IMR-90 (cell line): ENCODE measurements at regions not wholly inside any gene's neighbourhood (a gene's known extent, or its start where the extent isn't known, plus 50 kb on each side); places are given as distances from the start of the nearest gene placed in this dataset.

Experiments used
- BHLHE40 ChIP-seq: fragments of 150-350 bp; IDR thresholded peaks from 2 replicates; pipeline ENCODE4 v1.6.1; 2016; ENCODE audit warnings: mild to moderate bottlenecking, low read depth, low read length
- CHD1 ChIP-seq: IDR thresholded peaks from 2 replicates; pipeline ENCODE4 v1.6.1; 2012; ENCODE audit warnings: low read depth, low read length, improper control_type of control experiment
- FOS ChIP-seq: fragments of 150-350 bp; IDR thresholded peaks from 2 replicates; pipeline ENCODE4 v1.6.1; 2016; ENCODE audit warnings: low read depth, low read length
- MAFK ChIP-seq: IDR thresholded peaks from 2 replicates; pipeline ENCODE4 v1.6.1; 2012; ENCODE audit warnings: low read depth, low read length, improper control_type of control experiment
- MAZ ChIP-seq: IDR thresholded peaks from 2 replicates; pipeline ENCODE4 v1.6.1; 2012; ENCODE audit warnings: low read depth, mild to moderate bottlenecking, low read length, improper control_type of control experiment, moderate library complexity, borderline replicate concordance
- MXI1 ChIP-seq: IDR thresholded peaks from 2 replicates; pipeline ENCODE4 v1.6.1; 2012; ENCODE audit warnings: low read depth, mild to moderate bottlenecking, low read length, moderate library complexity, borderline replicate concordance
- POLR2A ChIP-seq: IDR thresholded peaks from 2 replicates; pipeline ENCODE4 v1.6.1; 2012; ENCODE audit warnings: mild to moderate bottlenecking, low read depth, low read length
- RAD21 ChIP-seq: IDR thresholded peaks from 2 replicates; pipeline ENCODE4 v1.6.1; 2012; ENCODE audit warnings: low read length, improper control_type of control experiment
- RCOR1 ChIP-seq: IDR thresholded peaks from 2 replicates; pipeline ENCODE4 v1.6.1; 2012; ENCODE audit warnings: mild to moderate bottlenecking, low read length, improper control_type of control experiment; ENCODE audit not compliant: insufficient replicate concordance
- RFX5 ChIP-seq: IDR thresholded peaks from 2 replicates; pipeline ENCODE4 v1.8.0; 2012; ENCODE audit warnings: low read depth, mild to moderate bottlenecking, low read length, moderate library complexity
- SMC3 ChIP-seq: fragments of 150-350 bp; IDR thresholded peaks from 2 replicates; pipeline ENCODE4 v1.6.1; 2016; ENCODE audit warnings: low read depth, mild to moderate bottlenecking, antibody characterized with exemption, low read length, moderate library complexity
- TF ChIP-seq, protein P1 (sequence below): fragments of 150-350 bp; IDR thresholded peaks from 2 replicates; pipeline ENCODE4 v1.6.1; 2017; ENCODE audit warnings: mild to moderate bottlenecking, antibody characterized with exemption, low read length, low read depth
- TF ChIP-seq, protein P2 (sequence below): conservative IDR thresholded peaks from 2 replicates; pipeline ENCODE4 v1.5.1; 2012; ENCODE audit warnings: mild to moderate bottlenecking, low read depth, low read length, improper control_type of control experiment
- TF ChIP-seq, protein P3 (sequence below): fragments of 150-350 bp; IDR thresholded peaks from 2 replicates; pipeline ENCODE4 v1.6.1; 2016; ENCODE audit warnings: low read depth, mild to moderate bottlenecking, low read length, moderate library complexity, borderline replicate concordance

DNA sequence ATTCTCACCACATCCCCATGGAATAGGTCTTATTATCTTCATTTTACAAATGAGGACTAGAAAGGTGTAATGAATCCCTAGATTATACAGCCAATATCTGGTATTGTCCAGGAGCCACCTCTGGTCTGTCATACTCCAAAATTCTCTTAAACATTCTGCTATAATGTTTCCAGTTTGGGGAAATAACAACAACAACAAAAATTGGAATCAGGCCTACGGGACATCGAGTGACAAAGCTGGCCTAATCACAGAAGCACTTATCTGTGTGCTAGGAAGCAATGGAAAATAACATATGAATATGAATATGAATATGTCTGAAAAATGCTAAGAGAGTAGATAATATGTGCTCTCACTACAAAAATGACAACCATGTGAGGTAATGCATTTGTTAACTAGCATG is 264.1 kb downstream of the GASK1B start:
- TF ChIP-seq POLR2A (no peak), CHD1 (no peak), BHLHE40 (no peak), FOS (no peak), RAD21 (no peak), MXI1 (no peak), SMC3 (no peak), MAZ (no peak), RFX5 (no peak), RCOR1 (no peak), MAFK (no peak)
- TF ChIP-seq, protein P1, sequence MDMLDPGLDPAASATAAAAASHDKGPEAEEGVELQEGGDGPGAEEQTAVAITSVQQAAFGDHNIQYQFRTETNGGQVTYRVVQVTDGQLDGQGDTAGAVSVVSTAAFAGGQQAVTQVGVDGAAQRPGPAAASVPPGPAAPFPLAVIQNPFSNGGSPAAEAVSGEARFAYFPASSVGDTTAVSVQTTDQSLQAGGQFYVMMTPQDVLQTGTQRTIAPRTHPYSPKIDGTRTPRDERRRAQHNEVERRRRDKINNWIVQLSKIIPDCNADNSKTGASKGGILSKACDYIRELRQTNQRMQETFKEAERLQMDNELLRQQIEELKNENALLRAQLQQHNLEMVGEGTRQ, result no peak
- TF ChIP-seq, protein P2, sequence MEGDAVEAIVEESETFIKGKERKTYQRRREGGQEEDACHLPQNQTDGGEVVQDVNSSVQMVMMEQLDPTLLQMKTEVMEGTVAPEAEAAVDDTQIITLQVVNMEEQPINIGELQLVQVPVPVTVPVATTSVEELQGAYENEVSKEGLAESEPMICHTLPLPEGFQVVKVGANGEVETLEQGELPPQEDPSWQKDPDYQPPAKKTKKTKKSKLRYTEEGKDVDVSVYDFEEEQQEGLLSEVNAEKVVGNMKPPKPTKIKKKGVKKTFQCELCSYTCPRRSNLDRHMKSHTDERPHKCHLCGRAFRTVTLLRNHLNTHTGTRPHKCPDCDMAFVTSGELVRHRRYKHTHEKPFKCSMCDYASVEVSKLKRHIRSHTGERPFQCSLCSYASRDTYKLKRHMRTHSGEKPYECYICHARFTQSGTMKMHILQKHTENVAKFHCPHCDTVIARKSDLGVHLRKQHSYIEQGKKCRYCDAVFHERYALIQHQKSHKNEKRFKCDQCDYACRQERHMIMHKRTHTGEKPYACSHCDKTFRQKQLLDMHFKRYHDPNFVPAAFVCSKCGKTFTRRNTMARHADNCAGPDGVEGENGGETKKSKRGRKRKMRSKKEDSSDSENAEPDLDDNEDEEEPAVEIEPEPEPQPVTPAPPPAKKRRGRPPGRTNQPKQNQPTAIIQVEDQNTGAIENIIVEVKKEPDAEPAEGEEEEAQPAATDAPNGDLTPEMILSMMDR, result no peak
- TF ChIP-seq, protein P3, sequence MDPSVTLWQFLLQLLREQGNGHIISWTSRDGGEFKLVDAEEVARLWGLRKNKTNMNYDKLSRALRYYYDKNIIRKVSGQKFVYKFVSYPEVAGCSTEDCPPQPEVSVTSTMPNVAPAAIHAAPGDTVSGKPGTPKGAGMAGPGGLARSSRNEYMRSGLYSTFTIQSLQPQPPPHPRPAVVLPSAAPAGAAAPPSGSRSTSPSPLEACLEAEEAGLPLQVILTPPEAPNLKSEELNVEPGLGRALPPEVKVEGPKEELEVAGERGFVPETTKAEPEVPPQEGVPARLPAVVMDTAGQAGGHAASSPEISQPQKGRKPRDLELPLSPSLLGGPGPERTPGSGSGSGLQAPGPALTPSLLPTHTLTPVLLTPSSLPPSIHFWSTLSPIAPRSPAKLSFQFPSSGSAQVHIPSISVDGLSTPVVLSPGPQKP, result no peak
